Nephron progenitor cell (in vitro differentiated cells): ENCODE measurements at regions not wholly inside any gene's neighbourhood (a gene's known extent, or its start where the extent isn't known, plus 50 kb on each side); places are given as distances from the start of the nearest gene placed in this dataset.

Source experiments
- DNase-seq: peaks from one replicate; pipeline ENCODE4 v3.0.0; 2021
- H3K27ac Mint-ChIP-seq: 2 replicates; pipeline ENCODE4 v1.8.0; 2021; ENCODE audit warnings: mild to moderate bottlenecking, moderate library complexity, mixed read lengths
- H3K27me3 Mint-ChIP-seq: 2 replicates; pipeline ENCODE4 v1.8.0; 2021; ENCODE audit warnings: mild to moderate bottlenecking, low read depth, mixed read lengths; ENCODE audit not compliant: poor library complexity
- H3K36me3 Mint-ChIP-seq: 2 replicates; pipeline ENCODE4 v1.8.0; 2021; ENCODE audit warnings: low read depth, mixed read lengths
- H3K4me1 Mint-ChIP-seq: 2 replicates; pipeline ENCODE4 v1.8.0; 2021; ENCODE audit warnings: mixed read lengths
- H3K4me3 Mint-ChIP-seq: 2 replicates; pipeline ENCODE4 v1.8.0; 2021; ENCODE audit warnings: mild to moderate bottlenecking, moderate library complexity, mixed read lengths
- H3K9me3 Mint-ChIP-seq: 2 replicates; pipeline ENCODE4 v1.8.0; 2021; ENCODE audit warnings: mild to moderate bottlenecking, moderate library complexity, mixed read lengths
- TF ChIP-seq, protein P1 (sequence below): fragments of 200-600 bp; sonication (generic); IDR thresholded peaks from 2 replicates; pipeline ENCODE4 v1.5.0; 2021; ENCODE audit warnings: antibody characterized with exemption

DNA sequence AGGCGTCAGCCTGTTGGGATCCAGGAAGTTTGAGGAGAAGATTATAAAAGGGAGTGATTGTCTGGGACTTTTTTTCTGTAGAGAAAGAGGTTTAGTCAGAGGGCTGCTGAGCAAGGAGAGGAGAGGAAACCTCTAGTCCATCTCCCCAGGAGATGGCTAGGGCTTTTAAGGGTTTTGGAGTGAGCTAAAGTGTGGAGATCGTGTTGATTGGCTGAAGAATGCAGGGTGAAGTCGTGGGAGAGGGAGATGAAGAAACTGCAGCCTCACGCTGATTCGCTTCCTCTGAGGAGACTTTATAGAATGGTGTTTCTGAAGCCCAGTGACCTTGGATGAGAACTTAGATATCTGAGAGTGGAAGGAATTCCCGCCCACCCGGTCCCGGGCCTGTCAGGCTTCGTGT, 193.7 kb upstream of the PWP1 start:
- H3K27ac Mint-ChIP-seq, result peak overlapping the region; percentile 39
- TF ChIP-seq, protein P1, sequence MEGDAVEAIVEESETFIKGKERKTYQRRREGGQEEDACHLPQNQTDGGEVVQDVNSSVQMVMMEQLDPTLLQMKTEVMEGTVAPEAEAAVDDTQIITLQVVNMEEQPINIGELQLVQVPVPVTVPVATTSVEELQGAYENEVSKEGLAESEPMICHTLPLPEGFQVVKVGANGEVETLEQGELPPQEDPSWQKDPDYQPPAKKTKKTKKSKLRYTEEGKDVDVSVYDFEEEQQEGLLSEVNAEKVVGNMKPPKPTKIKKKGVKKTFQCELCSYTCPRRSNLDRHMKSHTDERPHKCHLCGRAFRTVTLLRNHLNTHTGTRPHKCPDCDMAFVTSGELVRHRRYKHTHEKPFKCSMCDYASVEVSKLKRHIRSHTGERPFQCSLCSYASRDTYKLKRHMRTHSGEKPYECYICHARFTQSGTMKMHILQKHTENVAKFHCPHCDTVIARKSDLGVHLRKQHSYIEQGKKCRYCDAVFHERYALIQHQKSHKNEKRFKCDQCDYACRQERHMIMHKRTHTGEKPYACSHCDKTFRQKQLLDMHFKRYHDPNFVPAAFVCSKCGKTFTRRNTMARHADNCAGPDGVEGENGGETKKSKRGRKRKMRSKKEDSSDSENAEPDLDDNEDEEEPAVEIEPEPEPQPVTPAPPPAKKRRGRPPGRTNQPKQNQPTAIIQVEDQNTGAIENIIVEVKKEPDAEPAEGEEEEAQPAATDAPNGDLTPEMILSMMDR, result no peak

DNA sequence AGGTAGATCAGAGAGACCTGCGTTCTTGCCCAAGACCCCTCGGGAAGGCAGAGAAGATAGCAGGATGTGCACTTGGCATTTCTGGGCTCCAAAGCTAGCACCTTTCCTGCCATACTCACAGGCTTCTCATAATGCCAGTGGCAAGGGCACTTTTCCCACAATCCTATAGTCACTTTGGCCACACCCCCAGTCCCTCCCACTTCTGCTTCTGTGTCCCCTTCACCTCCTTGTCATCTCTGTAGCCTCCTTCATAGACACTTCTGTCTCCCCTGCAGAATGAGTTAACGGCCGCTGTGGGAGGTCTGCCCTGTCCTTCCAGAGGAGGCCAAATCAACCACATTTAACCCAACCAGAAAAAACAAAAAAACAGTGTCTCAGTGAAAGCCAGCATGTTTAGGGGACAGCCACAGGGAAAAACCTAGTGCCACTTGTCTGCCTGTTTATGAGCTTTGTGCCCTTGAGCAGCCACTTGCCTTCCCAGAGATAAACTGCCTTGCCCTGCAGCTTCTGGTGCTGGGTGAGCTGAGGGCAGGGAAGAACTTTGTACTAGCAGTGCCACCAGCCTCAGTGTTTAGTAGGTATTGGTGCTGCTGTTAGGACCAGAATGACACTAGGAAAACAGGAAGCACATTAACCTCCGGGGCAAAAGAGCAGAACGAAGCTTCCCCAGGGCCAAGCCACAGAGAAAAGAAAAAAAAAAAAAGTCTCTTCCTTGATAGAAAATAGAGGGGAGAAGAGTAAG, 193.0 kb upstream of the PWP1 start:
- Mint-ChIP-seq H3K4me3 (peak overlapping the region; percentile 37), H3K4me1 (peaks cover 71% of the 10 kb centered on the region), H3K27me3 (peaks cover 8% of the 10 kb centered on the region), H3K36me3 (peaks cover 8% of the 10 kb centered on the region), H3K9me3 (peaks cover 4% of the 10 kb centered on the region), H3K27ac (peak overlapping the region; percentile 98)
- no peak for DNase-seq
- TF ChIP-seq, protein P1, result no peak

More for the DNA sequence above, 193.7 kb upstream of the PWP1 start:
- Mint-ChIP-seq H3K36me3 (peaks cover under 1% of the 10 kb centered on the region), H3K9me3 (no peaks in the 10 kb centered on the region), H3K4me3 (no peak overlapping the region), H3K4me1 (peaks cover 77% of the 10 kb centered on the region), H3K27me3 (peaks cover 8% of the 10 kb centered on the region)
- no peak for DNase-seq

DNA sequence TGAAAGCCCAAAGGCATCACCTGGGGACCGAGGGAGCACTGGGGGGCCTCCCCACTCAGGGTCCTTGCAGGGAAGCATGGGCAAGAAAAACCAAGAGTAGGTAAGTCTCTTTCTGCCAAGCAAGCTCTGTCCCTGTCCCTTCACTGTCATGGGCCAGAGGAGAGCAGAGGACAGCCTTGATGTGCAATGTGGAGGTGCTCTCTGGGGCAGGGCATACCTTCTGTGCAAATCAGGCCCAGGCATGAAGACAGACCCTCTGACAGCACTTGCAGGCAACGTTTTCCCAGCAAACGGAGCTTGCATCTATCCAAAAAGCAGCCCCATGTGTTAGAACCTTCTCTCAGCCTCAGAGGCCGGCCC, 192.5 kb upstream of the PWP1 start:
- Mint-ChIP-seq H3K9me3 (peaks cover 9% of the 10 kb centered on the region), H3K4me3 (no peak overlapping the region), H3K27ac (peak overlapping the region; percentile 98), H3K4me1 (peaks cover 65% of the 10 kb centered on the region), H3K36me3 (peaks cover 8% of the 10 kb centered on the region), H3K27me3 (peaks cover 10% of the 10 kb centered on the region)
- DNase-seq, result no peak
- TF ChIP-seq, protein P1, result no peak

DNA sequence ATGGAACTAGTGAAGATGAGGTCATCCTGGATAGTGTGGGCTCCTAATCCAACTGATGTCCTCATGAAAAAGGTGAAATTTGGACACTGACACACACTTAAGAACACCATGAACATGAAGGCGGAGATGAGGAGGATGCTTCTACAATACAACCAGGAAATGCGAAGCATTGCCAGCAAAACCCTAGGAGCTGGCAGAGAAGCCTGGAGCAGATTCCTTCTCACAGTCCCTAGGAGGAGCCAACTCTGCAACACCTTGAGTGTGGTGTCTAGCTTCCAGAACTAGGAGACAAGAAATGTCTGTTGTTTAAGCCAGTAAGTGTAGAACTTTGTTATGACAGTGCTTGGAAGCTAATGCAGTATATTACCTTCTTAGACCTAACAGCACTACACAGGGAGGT, 191.9 kb upstream of the PWP1 start:
- peaks cover 60% of the 10 kb centered on the region for H3K4me1 Mint-ChIP-seq
- no peak for DNase-seq
- peaks cover 10% of the 10 kb centered on the region for H3K9me3 Mint-ChIP-seq
- H3K36me3 Mint-ChIP-seq, result peaks cover 8% of the 10 kb centered on the region
- H3K4me3 Mint-ChIP-seq, result no peak overlapping the region
- TF ChIP-seq, protein P1, result no peak
- peaks cover 10% of the 10 kb centered on the region for H3K27me3 Mint-ChIP-seq
- no peak overlapping the region for H3K27ac Mint-ChIP-seq

DNA sequence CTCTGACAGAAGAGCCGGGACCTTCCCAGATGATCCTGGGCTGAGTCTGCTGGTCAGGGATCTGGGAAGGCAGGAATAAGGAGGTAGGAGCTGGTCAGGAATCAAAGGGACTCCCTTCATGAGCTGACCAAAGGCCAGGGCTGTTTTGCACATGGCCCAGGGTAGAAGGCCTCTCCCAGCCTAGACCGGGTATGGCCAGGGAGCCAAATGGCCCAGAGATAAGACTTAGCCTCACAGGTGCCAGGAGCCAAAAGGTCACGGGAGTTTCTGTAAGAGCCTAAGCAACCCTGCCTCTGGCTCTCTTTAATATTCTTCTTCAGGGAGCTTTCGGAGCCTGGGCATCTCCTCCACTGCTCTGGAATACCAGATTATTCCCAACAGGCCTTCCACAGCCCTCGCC, 191.3 kb upstream of the PWP1 start:
- Mint-ChIP-seq H3K9me3 (peaks cover 10% of the 10 kb centered on the region), H3K36me3 (peaks cover 8% of the 10 kb centered on the region), H3K4me3 (no peak overlapping the region), H3K27ac (no peak overlapping the region), H3K4me1 (peaks cover 57% of the 10 kb centered on the region), H3K27me3 (peaks cover 7% of the 10 kb centered on the region)
- DNase-seq, result no peak
- TF ChIP-seq, protein P1, result no peak

DNA sequence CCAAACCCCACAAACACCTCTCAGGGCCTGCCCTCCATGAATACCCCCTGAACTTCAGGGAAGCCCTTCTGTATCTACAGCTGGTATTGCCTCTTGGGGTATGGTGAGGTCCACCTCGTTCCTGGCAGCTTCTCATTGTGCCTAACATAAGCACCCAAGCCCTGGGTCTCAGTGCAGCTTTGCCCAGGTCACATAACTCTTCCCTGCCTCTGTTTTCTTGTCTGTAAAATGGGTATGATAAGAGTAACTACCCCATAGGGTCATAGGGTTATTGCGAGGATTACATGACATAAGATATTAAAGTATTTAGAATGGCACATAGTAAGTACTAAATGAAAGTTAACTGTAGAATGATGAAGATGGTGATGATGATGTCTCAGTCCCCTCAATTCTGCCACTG, 190.0 kb upstream of the PWP1 start:
- no peak overlapping the region for H3K27ac Mint-ChIP-seq
- peaks cover 8% of the 10 kb centered on the region for H3K36me3 Mint-ChIP-seq
- no peak for DNase-seq
- peaks cover 10% of the 10 kb centered on the region for H3K9me3 Mint-ChIP-seq
- peaks cover 44% of the 10 kb centered on the region for H3K4me1 Mint-ChIP-seq
- TF ChIP-seq, protein P1, result no peak
- peaks cover 7% of the 10 kb centered on the region for H3K27me3 Mint-ChIP-seq
- H3K4me3 Mint-ChIP-seq, result no peak overlapping the region
